ENCODE measurements at regions not wholly inside any gene's neighbourhood (a gene's known extent, or its start where the extent isn't known, plus 50 kb on each side); places are given as distances from the start of the nearest gene placed in this dataset.

DNA sequence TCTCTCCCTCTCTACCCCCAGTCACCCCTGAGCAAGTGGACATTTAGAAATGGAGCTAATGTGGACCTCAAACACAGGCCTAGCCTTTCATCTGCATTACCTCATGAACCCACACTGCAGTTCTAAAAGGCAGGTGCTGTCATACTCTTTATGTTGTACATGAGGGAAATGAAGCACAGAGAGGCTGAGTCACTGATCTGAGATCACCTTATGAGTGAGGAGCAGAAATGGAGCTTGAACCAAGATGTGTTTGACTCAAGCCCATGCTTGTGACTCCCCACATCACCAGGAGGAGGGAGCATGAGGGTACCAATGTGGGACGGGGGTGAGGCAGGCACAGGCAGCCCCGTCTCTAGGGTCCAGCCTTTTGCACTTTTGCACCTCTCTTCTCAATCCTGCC lies 702.8 kb downstream of the PTPRU start:
- TF ChIP-seq FOXK2 (IDR thresholded peaks at IDR 0.05): no peak
- no peak for TF ChIP-seq FOXM1 (IDR thresholded peaks at IDR 0.05; ENCODE audit: borderline replicate concordance)
- no peak for TF ChIP-seq ELF4 (IDR thresholded peaks at IDR 0.05)
- TF ChIP-seq L3MBTL2 (conservative IDR thresholded peaks at IDR 0.05): no peak
